GM12878 (cell line): ENCODE measurements at regions not wholly inside any gene's neighbourhood (a gene's known extent, or its start where the extent isn't known, plus 50 kb on each side); places are given as distances from the start of the nearest gene placed in this dataset.

Experiments
- EP300 ChIP-seq, 2 experiments: fragments of 150-350 bp in 1 of 2; IDR thresholded peaks; 2 replicates each; pipeline ENCODE4 v1.6.1; 2011 to 2012; ENCODE audit warnings: low read depth in 2 of 2, low read length in 2 of 2, borderline replicate concordance in 1 of 2, improper control_type of control experiment in 1 of 2, inconsistent platforms in 1 of 2; ENCODE audit not compliant: control insufficient read depth in 1 of 2
- EZH2 ChIP-seq: IDR thresholded peaks from 2 replicates; pipeline ENCODE4 v1.6.1; 2012; ENCODE audit warnings: low read depth, mild to moderate bottlenecking, control low read depth, inconsistent platforms, low read length, borderline replicate concordance; ENCODE audit not compliant: control insufficient read depth
- KDM1A ChIP-seq: fragments of 200-600 bp; sonication (generic); IDR thresholded peaks from 2 replicates; pipeline ENCODE4 v1.6.1; 2016; ENCODE audit warnings: borderline replicate concordance
- NBN ChIP-seq: fragments of 450-650 bp; IDR thresholded peaks from 2 replicates; pipeline ENCODE4 v1.6.1; 2016
- POLR2A ChIP-seq: IDR thresholded peaks from 2 replicates; pipeline ENCODE4 v1.6.1; 2011; ENCODE audit warnings: low read depth, mild to moderate bottlenecking, low read length
- RBBP5 ChIP-seq: fragments of 200-600 bp; sonication (generic); conservative IDR thresholded peaks from 2 replicates; pipeline ENCODE4 v1.6.1; 2016
- SREBF2 ChIP-seq: IDR thresholded peaks from 2 replicates; pipeline ENCODE4 v1.6.1; 2012; ENCODE audit warnings: mild to moderate bottlenecking, low read length
- ZNF24 ChIP-seq: fragments of 450-650 bp; IDR thresholded peaks from 2 replicates; pipeline ENCODE4 v1.6.1; 2017; ENCODE audit warnings: antibody characterized with exemption, mild to moderate bottlenecking
- TF ChIP-seq, protein P1 (sequence below): fragments of 450-650 bp; IDR thresholded peaks from 2 replicates; pipeline ENCODE4 v1.6.1; 2017; ENCODE audit warnings: mild to moderate bottlenecking
- TF ChIP-seq, protein P2 (sequence below), 3 experiments: IDR thresholded peaks in 2 of 3; conservative IDR thresholded peaks in 1 of 3; 2 replicates each; pipeline ENCODE4 v1.5.1; 2011; ENCODE audit warnings: low read depth in 3 of 3, low read length in 3 of 3, mild to moderate bottlenecking in 3 of 3, control low read depth in 2 of 3, moderate library complexity in 2 of 3, inconsistent platforms in 1 of 3, mixed read lengths in 1 of 3; ENCODE audit not compliant: control insufficient read depth in 2 of 3, insufficient read depth in 1 of 3; ENCODE audit errors: extremely low read depth in 1 of 3

GRCh38 chr2:204268971-204269370 is 276.3 kb upstream of the PARD3B start:
- TF ChIP-seq NBN (no peak), SREBF2 (no peak), EP300 (IDR thresholded peaks at IDR 0.05; ENCODE audit: borderline replicate concordance in 1 of 2, control insufficient read depth in 1 of 2, low read depth in 2 of 2, low read length in 2 of 2) (no peak), RBBP5 (no peak), POLR2A (no peak), KDM1A (no peak), ZNF24 (no peak), EZH2 (no peak)
- TF ChIP-seq, protein P1, sequence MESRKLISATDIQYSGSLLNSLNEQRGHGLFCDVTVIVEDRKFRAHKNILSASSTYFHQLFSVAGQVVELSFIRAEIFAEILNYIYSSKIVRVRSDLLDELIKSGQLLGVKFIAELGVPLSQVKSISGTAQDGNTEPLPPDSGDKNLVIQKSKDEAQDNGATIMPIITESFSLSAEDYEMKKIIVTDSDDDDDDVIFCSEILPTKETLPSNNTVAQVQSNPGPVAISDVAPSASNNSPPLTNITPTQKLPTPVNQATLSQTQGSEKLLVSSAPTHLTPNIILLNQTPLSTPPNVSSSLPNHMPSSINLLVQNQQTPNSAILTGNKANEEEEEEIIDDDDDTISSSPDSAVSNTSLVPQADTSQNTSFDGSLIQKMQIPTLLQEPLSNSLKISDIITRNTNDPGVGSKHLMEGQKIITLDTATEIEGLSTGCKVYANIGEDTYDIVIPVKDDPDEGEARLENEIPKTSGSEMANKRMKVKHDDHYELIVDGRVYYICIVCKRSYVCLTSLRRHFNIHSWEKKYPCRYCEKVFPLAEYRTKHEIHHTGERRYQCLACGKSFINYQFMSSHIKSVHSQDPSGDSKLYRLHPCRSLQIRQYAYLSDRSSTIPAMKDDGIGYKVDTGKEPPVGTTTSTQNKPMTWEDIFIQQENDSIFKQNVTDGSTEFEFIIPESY: no peak
- TF ChIP-seq, protein P2, sequence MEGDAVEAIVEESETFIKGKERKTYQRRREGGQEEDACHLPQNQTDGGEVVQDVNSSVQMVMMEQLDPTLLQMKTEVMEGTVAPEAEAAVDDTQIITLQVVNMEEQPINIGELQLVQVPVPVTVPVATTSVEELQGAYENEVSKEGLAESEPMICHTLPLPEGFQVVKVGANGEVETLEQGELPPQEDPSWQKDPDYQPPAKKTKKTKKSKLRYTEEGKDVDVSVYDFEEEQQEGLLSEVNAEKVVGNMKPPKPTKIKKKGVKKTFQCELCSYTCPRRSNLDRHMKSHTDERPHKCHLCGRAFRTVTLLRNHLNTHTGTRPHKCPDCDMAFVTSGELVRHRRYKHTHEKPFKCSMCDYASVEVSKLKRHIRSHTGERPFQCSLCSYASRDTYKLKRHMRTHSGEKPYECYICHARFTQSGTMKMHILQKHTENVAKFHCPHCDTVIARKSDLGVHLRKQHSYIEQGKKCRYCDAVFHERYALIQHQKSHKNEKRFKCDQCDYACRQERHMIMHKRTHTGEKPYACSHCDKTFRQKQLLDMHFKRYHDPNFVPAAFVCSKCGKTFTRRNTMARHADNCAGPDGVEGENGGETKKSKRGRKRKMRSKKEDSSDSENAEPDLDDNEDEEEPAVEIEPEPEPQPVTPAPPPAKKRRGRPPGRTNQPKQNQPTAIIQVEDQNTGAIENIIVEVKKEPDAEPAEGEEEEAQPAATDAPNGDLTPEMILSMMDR (IDR thresholded peaks at IDR 0.05 in 2 of 3, conservative IDR thresholded peaks at IDR 0.05 in 1 of 3; ENCODE audit: control insufficient read depth in 2 of 3, extremely low read depth in 1 of 3, insufficient read depth in 1 of 3, low read depth in 3 of 3, low read length in 3 of 3): no peak
